ENCODE measurements at regions not wholly inside any gene's neighbourhood (a gene's known extent, or its start where the extent isn't known, plus 50 kb on each side); places are given as distances from the start of the nearest gene placed in this dataset.

- H3K9me3 ChIP-seq, result peaks cover 0 to 12% of the 10 kb centered on the region in 2 donors
- no peaks in the 10 kb centered on the region for H3K36me3 ChIP-seq
- DNase-seq (ENCODE audit: low spot score), result no peak
- no peak overlapping the region for H3K4me3 ChIP-seq
- no peak for TF ChIP-seq CTCF (IDR thresholded peaks at IDR 0.05)
- no peaks in the 10 kb centered on the region for H3K4me1 ChIP-seq
- H3K27me3 ChIP-seq, result no peaks in the 10 kb centered on the region
- H3K27ac ChIP-seq, result no peak overlapping the region
Observed at GRCh38 chr12:13373131-13373530, 176.6 kb downstream of the EMP1 start.

- H3K27ac ChIP-seq, result no peak overlapping the region
- no peak overlapping the region for H3K4me3 ChIP-seq
- H3K27me3 ChIP-seq, result no peaks in the 10 kb centered on the region
- peaks cover 0 to 5% of the 10 kb centered on the region in 2 donors for H3K9me3 ChIP-seq
- no peaks in the 10 kb centered on the region for H3K4me1 ChIP-seq
- no peak for DNase-seq (ENCODE audit: low spot score)
- H3K36me3 ChIP-seq, result no peaks in the 10 kb centered on the region
- TF ChIP-seq CTCF (IDR thresholded peaks at IDR 0.05), result no peak
Observed at GRCh38 chr12:13372386-13372785, 175.9 kb downstream of the EMP1 start.

GRCh38 chr12:13371797-13372196, 175.3 kb downstream of the EMP1 start:
- Histone ChIP-seq H3K36me3 (no peaks in the 10 kb centered on the region), H3K27ac (no peak overlapping the region), H3K4me3 (no peak overlapping the region), H3K27me3 (no peaks in the 10 kb centered on the region), H3K4me1 (no peaks in the 10 kb centered on the region), H3K9me3 (no peaks in the 10 kb centered on the region)
- no peak for DNase-seq (ENCODE audit: low spot score)
- TF ChIP-seq CTCF (IDR thresholded peaks at IDR 0.05), result no peak

DNA sequence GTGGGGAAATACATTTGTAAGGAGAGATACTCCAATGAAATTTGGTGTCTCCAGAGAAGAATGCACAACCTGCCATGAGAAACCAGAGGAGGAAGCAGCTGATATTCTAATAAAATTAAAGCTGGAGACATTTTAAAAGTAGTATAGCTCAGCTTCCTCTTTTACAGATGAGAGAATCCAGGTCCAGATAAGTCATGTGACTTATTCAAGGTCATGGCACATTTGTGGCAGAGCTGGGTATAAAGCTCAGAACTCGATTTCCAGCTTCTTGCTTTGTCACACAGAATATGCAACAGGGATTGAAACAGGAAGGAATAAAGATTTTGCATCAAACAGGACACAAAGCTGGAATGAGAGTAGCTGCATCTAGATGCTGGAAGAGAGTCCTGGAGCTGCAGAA, 174.8 kb downstream of the EMP1 start:
- Histone ChIP-seq H3K36me3 (no peaks in the 10 kb centered on the region), H3K9me3 (no peaks in the 10 kb centered on the region), H3K27me3 (no peaks in the 10 kb centered on the region), H3K4me1 (no peaks in the 10 kb centered on the region), H3K27ac (no peak overlapping the region), H3K4me3 (no peak overlapping the region)
- no peak for DNase-seq (ENCODE audit: low spot score)
- TF ChIP-seq CTCF (IDR thresholded peaks at IDR 0.05), result no peak

DNA sequence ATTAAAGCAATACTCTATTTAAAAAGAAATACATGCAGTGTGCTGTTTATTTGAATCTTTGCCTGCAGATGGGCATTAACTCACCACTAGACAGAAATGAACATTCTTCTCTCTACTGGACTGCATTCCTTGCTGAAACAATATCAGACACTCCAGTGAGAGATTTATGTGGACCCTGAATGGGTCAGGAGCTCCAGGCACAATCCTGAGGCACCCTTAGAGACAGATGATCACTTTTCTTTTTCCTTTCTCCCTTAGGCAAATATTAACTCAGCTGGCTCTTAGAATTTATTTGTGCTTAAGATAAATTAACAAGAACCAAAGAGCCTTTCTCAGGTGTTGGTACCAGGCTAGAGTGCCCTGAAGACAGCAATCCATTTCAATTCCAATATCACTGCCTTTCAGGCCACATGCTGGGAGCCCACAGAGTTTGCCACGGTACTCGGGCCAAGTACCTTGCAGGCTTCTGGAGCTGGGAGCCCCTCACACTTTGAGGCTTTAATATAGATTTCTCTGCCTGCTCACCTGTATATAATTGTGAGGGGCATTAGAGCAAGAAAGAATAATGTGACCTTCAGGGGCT, 173.0 kb downstream of the EMP1 start:
- Histone ChIP-seq H3K27ac (no peak overlapping the region), H3K36me3 (no peaks in the 10 kb centered on the region), H3K4me3 (no peak overlapping the region), H3K9me3 (no peaks in the 10 kb centered on the region), H3K27me3 (no peaks in the 10 kb centered on the region), H3K4me1 (no peaks in the 10 kb centered on the region)
- no peak for DNase-seq (ENCODE audit: low spot score)
- TF ChIP-seq CTCF (IDR thresholded peaks at IDR 0.05), result no peak

DNA sequence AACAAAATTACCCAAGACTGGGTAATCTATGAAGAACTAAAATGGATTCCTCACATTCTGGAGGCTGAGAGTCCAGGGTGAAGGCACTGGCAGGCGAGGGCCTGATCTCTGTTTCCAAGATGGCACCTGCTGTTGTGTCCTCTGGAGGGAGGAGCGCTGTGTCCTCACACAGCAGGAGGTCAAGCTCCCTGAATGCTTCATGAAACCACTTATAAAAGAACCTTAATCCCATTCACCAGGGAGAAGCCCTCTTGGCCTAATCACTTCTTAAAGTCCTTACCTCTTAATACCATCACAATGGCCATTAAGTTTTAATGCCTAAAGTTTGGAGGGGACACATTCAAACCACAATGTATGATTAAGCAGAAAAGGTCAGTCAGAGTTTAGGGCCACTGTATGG, 172.4 kb downstream of the EMP1 start:
- H3K9me3 ChIP-seq, result no peaks in the 10 kb centered on the region
- no peak overlapping the region for H3K4me3 ChIP-seq
- H3K27me3 ChIP-seq, result no peaks in the 10 kb centered on the region
- H3K36me3 ChIP-seq, result no peaks in the 10 kb centered on the region
- H3K4me1 ChIP-seq, result no peaks in the 10 kb centered on the region
- no peak overlapping the region for H3K27ac ChIP-seq
- TF ChIP-seq CTCF (IDR thresholded peaks at IDR 0.05), result no peak
- no peak for DNase-seq (ENCODE audit: low spot score)

Measured in right atrium auricular region (tissue), 2 donors.